Keratinocyte (primary cell): ENCODE measurements at regions not wholly inside any gene's neighbourhood (a gene's known extent, or its start where the extent isn't known, plus 50 kb on each side); places are given as distances from the start of the nearest gene placed in this dataset.

ENCODE experiments used
- DNase-seq: peaks from one replicate; pipeline ENCODE4 v3.0.0-alpha.2; 2011; ENCODE audit warnings: low read depth, missing footprints, low spot score
- FAIRE-seq: peaks from 2 replicates; lab custom pipeline; 2011; peaks lifted over from hg19 to GRCh38; lab: Jason Lieb, UNC
- H2AFZ ChIP-seq: 2 replicates; pipeline ENCODE4 v1.6.0; 2012; ENCODE audit warnings: low read length, control low read depth, inconsistent platforms; ENCODE audit not compliant: control insufficient read depth
- H3K27ac ChIP-seq: 2 replicates; pipeline ENCODE4 v1.5.1; 2011; ENCODE audit warnings: low read length; ENCODE audit not compliant: control insufficient read depth, insufficient read depth
- H3K27me3 ChIP-seq: 3 replicates; pipeline ENCODE4 v1.6.0; 2011; ENCODE audit warnings: low read length; ENCODE audit not compliant: control insufficient read depth, insufficient read depth; ENCODE audit errors: extremely low read depth
- H3K36me3 ChIP-seq, 2 experiments: 2 replicates in 1 of 2; 3 replicates in 1 of 2; pipeline ENCODE4 v1.5.1; 2011; ENCODE audit warnings: low read length in 2 of 2, mild to moderate bottlenecking in 1 of 2; ENCODE audit not compliant: control insufficient read depth in 2 of 2, insufficient read depth in 2 of 2; ENCODE audit errors: extremely low read depth in 1 of 2
- H3K4me1 ChIP-seq: 3 replicates; pipeline ENCODE4 v1.5.1; 2011; ENCODE audit warnings: low read length; ENCODE audit not compliant: control insufficient read depth, insufficient read depth; ENCODE audit errors: extremely low read depth
- H3K4me2 ChIP-seq: 3 replicates; pipeline ENCODE4 v1.6.0; 2011; ENCODE audit warnings: low read depth, low read length; ENCODE audit not compliant: control insufficient read depth, insufficient read depth; ENCODE audit errors: extremely low read depth
- H3K4me3 ChIP-seq, 3 experiments: fragments of 200-600 bp in 1 of 3; sonication (generic) in 1 of 3; 2 replicates in 2 of 3; 3 replicates in 1 of 3; pipeline ENCODE4 v1.5.1; 2011 to 2016; ENCODE audit warnings: low read length in 3 of 3, mild to moderate bottlenecking in 3 of 3, control low read depth in 2 of 3, inconsistent platforms in 1 of 3, low read depth in 1 of 3, mixed read lengths in 1 of 3, mixed run types in 1 of 3, moderate library complexity in 1 of 3; ENCODE audit not compliant: control insufficient read depth in 2 of 3, insufficient read depth in 2 of 3; ENCODE audit errors: extremely low read depth in 1 of 3
- H3K79me2 ChIP-seq: 2 replicates; pipeline ENCODE4 v1.6.0; 2012; ENCODE audit warnings: low read length; ENCODE audit not compliant: control insufficient read depth, insufficient read depth
- H3K9ac ChIP-seq: 3 replicates; pipeline ENCODE4 v1.6.0; 2011; ENCODE audit warnings: low read length; ENCODE audit not compliant: control insufficient read depth, insufficient read depth; ENCODE audit errors: extremely low read depth
- H3K9me1 ChIP-seq: 3 replicates; pipeline ENCODE4 v1.6.0; 2011; ENCODE audit warnings: low read length; ENCODE audit not compliant: control insufficient read depth, insufficient read depth; ENCODE audit errors: extremely low read depth
- H3K9me3 ChIP-seq: 2 replicates; pipeline ENCODE4 v1.5.1; 2012; ENCODE audit warnings: low read depth, low read length; ENCODE audit not compliant: control insufficient read depth
- H4K20me1 ChIP-seq: 3 replicates; pipeline ENCODE4 v1.6.0; 2011; ENCODE audit warnings: low read length; ENCODE audit not compliant: control insufficient read depth, insufficient read depth; ENCODE audit errors: extremely low read depth
- EZH2 ChIP-seq: IDR thresholded peaks from one replicate; pipeline ENCODE4 v1.6.1; 2012; ENCODE audit warnings: inconsistent platforms, mild to moderate bottlenecking, low read length, moderate library complexity
- dilution Hi-C: fragments of 300-500 bp; cut with MboI; formaldehyde crosslinking; loops from one replicate; pipeline ENCODE4 v1.7.0; 2020; ENCODE audit warnings: low sequenced_read_pairs; ENCODE audit not compliant: extremely low pct_ligation_motif_present
- TF ChIP-seq, protein P1 (sequence below), 3 experiments: IDR thresholded peaks in 1 of 3; conservative IDR thresholded peaks in 1 of 3; optimal IDR thresholded peaks in 1 of 3; 2 replicates in 2 of 3; 3 replicates in 1 of 3; pipeline versions ENCODE3 to v1.5.1; 2011; ENCODE audit warnings: low read length in 3 of 3, mild to moderate bottlenecking in 3 of 3, moderate library complexity in 2 of 3, control low read depth in 1 of 3, inconsistent platforms in 1 of 3; ENCODE audit not compliant: insufficient read depth in 2 of 3; ENCODE audit errors: extremely low read depth in 1 of 3

DNA sequence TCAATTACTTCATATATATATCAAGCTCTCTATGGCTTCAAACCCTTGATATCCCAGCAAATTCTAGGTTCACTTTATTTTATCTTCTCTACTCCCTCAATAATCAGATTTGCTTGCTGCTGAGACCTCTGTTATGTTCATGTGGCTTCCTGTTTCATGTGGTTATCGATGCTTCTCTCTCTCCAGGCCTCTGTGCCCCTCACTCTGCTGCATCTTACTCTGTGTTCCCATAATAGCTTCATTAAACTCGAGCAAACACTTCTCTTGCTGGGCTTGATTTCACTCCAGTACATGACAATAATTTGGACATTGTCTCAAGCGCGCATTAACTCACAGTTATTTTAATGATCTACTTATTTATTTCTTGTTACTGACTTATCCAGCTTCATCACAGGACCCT lies 798.8 kb downstream of the CDH9 start:
- Histone ChIP-seq H2AFZ (no peak overlapping the region), H3K9me1 (no peaks in the 10 kb centered on the region), H3K79me2 (no peaks in the 10 kb centered on the region), H3K4me2 (no peak overlapping the region), H3K4me3 (no peak overlapping the region), H4K20me1 (no peaks in the 10 kb centered on the region), H3K9me3 (peaks cover 3% of the 10 kb centered on the region), H3K4me1 (no peaks in the 10 kb centered on the region), H3K9ac (no peak overlapping the region), H3K27ac (no peak overlapping the region), H3K27me3 (no peaks in the 10 kb centered on the region), H3K36me3 (no peaks in the 10 kb centered on the region)
- dilution Hi-C loops = no loop called here
- no peak for DNase-seq
- TF ChIP-seq, protein P1, sequence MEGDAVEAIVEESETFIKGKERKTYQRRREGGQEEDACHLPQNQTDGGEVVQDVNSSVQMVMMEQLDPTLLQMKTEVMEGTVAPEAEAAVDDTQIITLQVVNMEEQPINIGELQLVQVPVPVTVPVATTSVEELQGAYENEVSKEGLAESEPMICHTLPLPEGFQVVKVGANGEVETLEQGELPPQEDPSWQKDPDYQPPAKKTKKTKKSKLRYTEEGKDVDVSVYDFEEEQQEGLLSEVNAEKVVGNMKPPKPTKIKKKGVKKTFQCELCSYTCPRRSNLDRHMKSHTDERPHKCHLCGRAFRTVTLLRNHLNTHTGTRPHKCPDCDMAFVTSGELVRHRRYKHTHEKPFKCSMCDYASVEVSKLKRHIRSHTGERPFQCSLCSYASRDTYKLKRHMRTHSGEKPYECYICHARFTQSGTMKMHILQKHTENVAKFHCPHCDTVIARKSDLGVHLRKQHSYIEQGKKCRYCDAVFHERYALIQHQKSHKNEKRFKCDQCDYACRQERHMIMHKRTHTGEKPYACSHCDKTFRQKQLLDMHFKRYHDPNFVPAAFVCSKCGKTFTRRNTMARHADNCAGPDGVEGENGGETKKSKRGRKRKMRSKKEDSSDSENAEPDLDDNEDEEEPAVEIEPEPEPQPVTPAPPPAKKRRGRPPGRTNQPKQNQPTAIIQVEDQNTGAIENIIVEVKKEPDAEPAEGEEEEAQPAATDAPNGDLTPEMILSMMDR (optimal IDR thresholded peaks at IDR 0.05 in 1 of 3, IDR thresholded peaks at IDR 0.05 in 1 of 3, conservative IDR thresholded peaks at IDR 0.05 in 1 of 3; ENCODE audit: extremely low read depth in 1 of 3, insufficient read depth in 2 of 3, low read length in 3 of 3) = no peak
- no peak for TF ChIP-seq EZH2
- no peak for FAIRE-seq

DNA sequence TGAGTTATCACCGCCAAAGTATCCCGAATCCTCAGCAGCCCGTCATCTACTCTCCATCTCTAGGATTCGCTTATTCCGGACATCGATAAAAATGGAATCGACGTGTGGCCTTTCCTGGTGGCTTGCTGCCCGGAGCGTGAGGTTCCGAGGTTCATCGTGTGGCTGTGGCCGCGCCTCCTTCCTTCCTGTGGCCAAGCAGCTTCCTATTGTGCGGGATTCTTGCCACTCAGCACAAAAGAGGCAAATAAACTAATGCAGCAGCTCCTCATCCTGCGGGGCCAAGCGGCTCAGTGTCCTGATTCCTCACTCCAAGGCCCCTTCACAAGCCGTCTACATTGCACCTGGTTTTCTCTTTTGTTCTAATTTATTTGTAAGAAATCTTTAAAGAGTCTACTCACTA lies 800.9 kb downstream of the CDH9 start:
- Histone ChIP-seq H3K9me1 (no peaks in the 10 kb centered on the region), H3K4me3 (no peak overlapping the region), H3K4me2 (no peak overlapping the region), H3K79me2 (no peaks in the 10 kb centered on the region), H3K27me3 (no peaks in the 10 kb centered on the region), H3K36me3 (no peaks in the 10 kb centered on the region), H3K4me1 (no peaks in the 10 kb centered on the region), H3K9me3 (peaks cover 3% of the 10 kb centered on the region), H2AFZ (no peak overlapping the region), H4K20me1 (no peaks in the 10 kb centered on the region), H3K27ac (no peak overlapping the region), H3K9ac (no peak overlapping the region)
- no peak for FAIRE-seq
- dilution Hi-C loops = no loop called here
- DNase-seq = no peak
- TF ChIP-seq, protein P1 (optimal IDR thresholded peaks at IDR 0.05 in 1 of 3, IDR thresholded peaks at IDR 0.05 in 1 of 3, conservative IDR thresholded peaks at IDR 0.05 in 1 of 3; ENCODE audit: extremely low read depth in 1 of 3, insufficient read depth in 2 of 3, low read length in 3 of 3) = no peak
- TF ChIP-seq EZH2 = no peak
